Hepatocyte (in vitro differentiated cells): ENCODE measurements at regions not wholly inside any gene's neighbourhood (a gene's known extent, or its start where the extent isn't known, plus 50 kb on each side); places are given as distances from the start of the nearest gene placed in this dataset.

Source experiments
- CTCF ChIP-seq: fragments of 200-600 bp; sonication (generic); IDR thresholded peaks from 2 replicates; pipeline ENCODE4 v1.5.1; 2016; ENCODE audit warnings: antibody characterized with exemption, mild to moderate bottlenecking; ENCODE audit not compliant: poor library complexity
- EZH2 ChIP-seq: fragments of 200-600 bp; sonication (generic); IDR thresholded peaks from 2 replicates; pipeline ENCODE4 v1.6.1; 2016; ENCODE audit warnings: antibody characterized with exemption, mild to moderate bottlenecking, borderline replicate concordance
- EZH2phosphoT487 ChIP-seq: fragments of 200-600 bp; sonication (generic); IDR thresholded peaks from one replicate; pipeline ENCODE4 v1.6.1; 2018; ENCODE audit warnings: antibody characterized with exemption, mild to moderate bottlenecking, low read depth, moderate library complexity; ENCODE audit not compliant: unreplicated experiment, severe bottlenecking

GRCh38 chr2:116718451-116718850 lies 1096.0 kb upstream of the DDX18 start:
- TF ChIP-seq EZH2 (no peak), CTCF (no peak), EZH2phosphoT487 (no peak)
